HG03378 (cell line): ENCODE measurements at regions not wholly inside any gene's neighbourhood (a gene's known extent, or its start where the extent isn't known, plus 50 kb on each side); places are given as distances from the start of the nearest gene placed in this dataset.

Source experiments
- ATAC-seq: cut with Tn5 transposase; IDR thresholded peaks from one replicate; pipeline ENCODE4 v1.9.1; 2021; ENCODE audit warnings: mild to moderate bottlenecking, moderate library complexity; ENCODE audit not compliant: unreplicated experiment

- ATAC-seq: no peak
Observed at GRCh38 chr7:109121599-109122300, 552.1 kb downstream of the DNAJB9 start.

- ATAC-seq: no peak
Observed at GRCh38 chr7:109125001-109125400, 555.3 kb downstream of the DNAJB9 start.

GRCh38 chr7:109126404-109127050 is 556.9 kb downstream of the DNAJB9 start:
- ATAC-seq: no peak

- no peak for ATAC-seq
Observed at GRCh38 chr7:109127145-109127544, 557.5 kb downstream of the DNAJB9 start.

GRCh38 chr7:109131141-109131540 is 561.5 kb downstream of the DNAJB9 start:
- no peak for ATAC-seq

GRCh38 chr7:109136893-109137292 is 567.2 kb downstream of the DNAJB9 start:
- ATAC-seq: no peak

- no peak for ATAC-seq
Observed at GRCh38 chr7:109154748-109155147, 585.1 kb downstream of the DNAJB9 start.

GRCh38 chr7:109158246-109158645 is 588.6 kb downstream of the DNAJB9 start:
- ATAC-seq: no peak

GRCh38 chr7:109176661-109177060 is 607.0 kb downstream of the DNAJB9 start:
- no peak for ATAC-seq

- ATAC-seq: no peak
Observed at GRCh38 chr7:109178342-109178741, 608.7 kb downstream of the DNAJB9 start.

- ATAC-seq: no peak
Observed at GRCh38 chr7:109179601-109180000, 609.9 kb downstream of the DNAJB9 start.

- no peak for ATAC-seq
Observed at GRCh38 chr7:109190766-109191398, 621.2 kb downstream of the DNAJB9 start.

GRCh38 chr7:109206196-109206595 is 636.5 kb downstream of the DNAJB9 start:
- no peak for ATAC-seq

GRCh38 chr7:109213081-109213480 is 643.4 kb downstream of the DNAJB9 start:
- no peak for ATAC-seq

GRCh38 chr7:109215341-109215740 is 645.7 kb downstream of the DNAJB9 start:
- no peak for ATAC-seq

GRCh38 chr7:109224100-109224499 is 654.4 kb downstream of the DNAJB9 start:
- ATAC-seq: no peak

GRCh38 chr7:109226699-109227098 is 657.0 kb downstream of the DNAJB9 start:
- ATAC-seq: no peak

- peak; percentile 42 for ATAC-seq
Observed at GRCh38 chr7:109235316-109235715, 665.6 kb downstream of the DNAJB9 start.

GRCh38 chr7:109246330-109247077 is 676.8 kb downstream of the DNAJB9 start:
- ATAC-seq: no peak

- peak; percentile 33 for ATAC-seq
Observed at GRCh38 chr7:109256762-109257560, 687.3 kb downstream of the DNAJB9 start.

- ATAC-seq: peak; percentile 88
Observed at GRCh38 chr7:109259151-109259550, 689.5 kb downstream of the DNAJB9 start.
